Activated T-helper 2 cell treated with anti-CD3 and anti-CD28 coated beads, Interferon-gamma antibody, Interleukin-2, Interleukin-4, amounts not matched to agents 10 μg/mL and 5 μg/mL and 100 μg/mL, durations not matched to agents 14 hours and 24 hours and 36 hours (primary cell): ENCODE measurements at regions not wholly inside any gene's neighbourhood (a gene's known extent, or its start where the extent isn't known, plus 50 kb on each side); places are given as distances from the start of the nearest gene placed in this dataset.

Experiments used
- DNase-seq: peaks from one replicate; pipeline ENCODE4 v3.0.0; 2021; ENCODE audit warnings: low spot score
- H3K27ac Mint-ChIP-seq: one replicate; pipeline ENCODE4 v1.8.0; 2021; ENCODE audit warnings: mixed read lengths
- H3K27me3 Mint-ChIP-seq: one replicate; pipeline ENCODE4 v1.8.0; 2021; ENCODE audit warnings: low read depth, mixed read lengths
- H3K36me3 Mint-ChIP-seq: one replicate; pipeline ENCODE4 v1.8.0; 2021; ENCODE audit warnings: low read depth, mixed read lengths
- H3K4me1 Mint-ChIP-seq: one replicate; pipeline ENCODE4 v1.8.0; 2021; ENCODE audit warnings: low read depth, mixed read lengths
- H3K4me3 Mint-ChIP-seq: one replicate; pipeline ENCODE4 v1.8.0; 2021; ENCODE audit warnings: low read depth, mild to moderate bottlenecking, moderate library complexity, mixed read lengths
- H3K9me3 Mint-ChIP-seq: one replicate; pipeline ENCODE4 v1.8.0; 2021; ENCODE audit warnings: mixed read lengths
- intact Hi-C: fragments of 100-400 bp; cut with micrococcal nuclease; formaldehyde crosslinking; loops from one replicate; pipeline ENCODE4 v1.15.1; 2023

DNA sequence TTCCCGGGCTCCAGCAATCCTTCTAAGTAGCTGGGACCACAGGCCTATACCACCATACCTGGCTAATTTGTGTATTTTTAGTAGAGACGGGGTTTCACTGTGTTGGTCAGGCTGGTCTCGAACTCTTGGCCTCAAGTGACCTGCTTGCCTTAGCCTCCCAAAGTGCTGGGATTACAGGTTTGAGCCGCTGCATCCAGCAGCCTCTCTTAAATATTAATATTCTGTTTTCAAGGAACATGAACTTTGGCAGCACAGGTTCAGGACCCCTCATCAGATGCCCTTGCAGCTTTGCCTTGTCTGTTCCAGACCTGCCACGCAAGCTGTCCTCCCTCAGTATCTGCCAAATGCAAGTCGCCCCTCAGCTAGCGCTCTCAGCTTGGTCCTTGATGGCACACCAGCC lies 166.8 kb downstream of the KCTD15 start:
- Mint-ChIP-seq H3K4me3 (no peak overlapping the region), H3K36me3 (no peaks in the 10 kb centered on the region), H3K4me1 (no peaks in the 10 kb centered on the region), H3K27me3 (peaks cover 2% of the 10 kb centered on the region), H3K9me3 (peaks cover 6% of the 10 kb centered on the region), H3K27ac (no peak overlapping the region)
- intact Hi-C loops, result no loop called here
- DNase-seq, result no peak

DNA sequence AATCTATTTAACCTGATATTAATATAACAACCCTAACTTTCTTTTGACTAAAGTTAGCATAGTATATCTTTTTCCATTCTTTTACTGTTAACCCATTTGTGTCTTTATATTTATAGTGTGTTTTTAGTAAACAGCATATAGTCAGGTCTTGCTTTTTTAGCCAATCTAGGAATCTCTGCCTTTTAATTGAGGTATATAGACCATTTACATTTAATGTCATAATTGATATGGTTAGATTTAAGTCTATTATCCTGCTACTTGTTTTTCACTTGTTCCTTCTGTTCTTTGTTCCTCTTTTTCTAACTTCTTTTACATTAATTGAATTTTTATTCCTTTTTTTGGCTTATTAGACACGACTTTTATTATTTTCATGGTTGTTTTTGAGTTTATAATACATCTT lies 174.4 kb downstream of the KCTD15 start:
- Mint-ChIP-seq H3K9me3 (peaks cover 27% of the 10 kb centered on the region), H3K4me1 (no peaks in the 10 kb centered on the region), H3K27ac (no peak overlapping the region), H3K4me3 (no peak overlapping the region), H3K36me3 (no peaks in the 10 kb centered on the region), H3K27me3 (no peaks in the 10 kb centered on the region)
- no peak for DNase-seq
- intact Hi-C loops, result no loop called here

DNA sequence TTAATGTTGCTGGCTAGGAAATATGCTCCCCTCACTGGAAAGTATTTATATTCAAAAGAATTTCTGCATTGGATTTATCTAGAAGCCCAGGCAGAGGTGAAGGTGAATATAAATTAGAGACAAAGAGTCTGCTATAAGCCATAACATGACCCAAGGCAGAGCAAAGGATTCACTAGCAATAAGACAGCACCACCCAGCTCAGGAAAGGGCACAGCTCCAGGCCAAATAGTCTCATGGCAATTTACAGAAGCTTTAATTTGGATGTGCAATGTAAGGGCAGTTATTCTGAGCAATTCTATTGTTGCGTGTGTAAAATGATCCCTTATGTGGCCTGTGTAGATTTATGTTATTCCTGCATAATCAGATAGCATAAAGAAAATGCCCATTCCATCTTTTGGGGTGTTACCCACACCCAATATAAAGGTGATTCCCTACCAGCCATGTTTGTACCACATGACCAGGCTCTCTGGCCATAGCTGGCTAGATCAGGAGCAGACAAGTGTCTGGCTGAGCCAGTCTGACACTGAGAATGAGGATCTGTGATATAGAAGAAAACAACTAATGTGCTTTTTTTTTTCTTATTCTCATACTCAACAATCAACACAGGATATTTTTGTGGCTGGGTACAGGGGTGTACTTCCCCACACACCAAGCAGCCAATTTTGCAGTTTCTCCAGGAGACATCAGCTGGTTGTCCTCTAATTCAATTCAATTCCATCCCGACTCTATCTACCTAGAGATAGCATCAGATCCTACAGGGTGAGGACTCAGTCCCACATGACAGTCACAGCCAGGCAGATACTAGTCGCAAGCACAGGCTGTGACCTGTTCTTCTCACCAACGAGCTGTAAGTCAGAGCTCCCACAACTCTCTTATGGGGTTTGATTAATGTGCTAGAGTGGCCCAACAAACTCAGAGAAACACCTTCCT lies 181.4 kb downstream of the KCTD15 start:
- Mint-ChIP-seq H3K36me3 (no peaks in the 10 kb centered on the region), H3K27me3 (no peaks in the 10 kb centered on the region), H3K9me3 (no peaks in the 10 kb centered on the region), H3K4me1 (no peaks in the 10 kb centered on the region), H3K4me3 (no peak overlapping the region), H3K27ac (no peak overlapping the region)
- no peak for DNase-seq
- intact Hi-C loops, result no loop called here

DNA sequence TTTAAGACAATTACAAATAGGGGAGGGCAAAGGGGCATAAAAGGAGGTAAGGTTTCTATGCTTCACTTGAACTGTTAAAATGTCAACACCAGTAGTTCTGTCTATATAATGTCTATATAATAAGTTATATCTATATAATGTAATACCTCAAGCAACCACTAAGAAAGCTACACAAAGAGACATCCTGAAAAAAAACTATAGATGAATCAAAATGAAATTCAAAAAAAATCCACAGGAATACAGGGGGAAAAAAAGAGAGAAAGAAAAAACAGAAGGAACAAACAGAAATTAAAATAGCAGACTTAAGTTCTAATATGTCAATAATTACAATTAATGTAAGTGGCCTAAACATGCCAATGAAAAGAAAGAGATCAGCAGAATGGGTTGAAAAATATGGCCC lies 186.0 kb downstream of the KCTD15 start:
- DNase-seq, result no peak
- Mint-ChIP-seq H3K9me3 (peaks cover 4% of the 10 kb centered on the region), H3K36me3 (no peaks in the 10 kb centered on the region), H3K4me1 (no peaks in the 10 kb centered on the region), H3K27me3 (no peaks in the 10 kb centered on the region), H3K4me3 (no peak overlapping the region), H3K27ac (no peak overlapping the region)
- intact Hi-C loops, result no loop called here

DNA sequence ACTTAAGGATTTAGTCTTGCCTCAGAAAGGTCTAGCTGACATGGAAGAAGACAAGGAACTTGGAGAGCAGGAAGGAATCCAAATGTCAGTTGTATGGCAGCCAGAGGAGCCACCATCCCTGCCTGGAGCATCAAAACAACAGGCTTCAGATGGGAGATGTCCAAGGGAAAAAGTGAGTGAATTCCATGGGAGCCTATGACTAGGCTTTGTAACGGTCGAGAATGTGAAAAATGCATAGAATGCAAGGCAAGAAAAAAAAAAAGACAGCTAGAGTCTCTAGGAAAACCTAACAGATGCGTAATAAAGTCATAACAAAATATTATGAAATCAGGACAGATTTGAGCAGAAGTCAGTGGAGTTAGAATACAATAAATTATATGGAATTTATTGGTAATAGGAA lies 183.7 kb upstream of the LSM14A start:
- no peaks in the 10 kb centered on the region for H3K4me1 Mint-ChIP-seq
- no peaks in the 10 kb centered on the region for H3K36me3 Mint-ChIP-seq
- H3K4me3 Mint-ChIP-seq, result no peak overlapping the region
- H3K9me3 Mint-ChIP-seq, result peaks cover 21% of the 10 kb centered on the region
- intact Hi-C loops, result no loop called here
- DNase-seq, result no peak
- H3K27me3 Mint-ChIP-seq, result no peaks in the 10 kb centered on the region
- H3K27ac Mint-ChIP-seq, result no peak overlapping the region

DNA sequence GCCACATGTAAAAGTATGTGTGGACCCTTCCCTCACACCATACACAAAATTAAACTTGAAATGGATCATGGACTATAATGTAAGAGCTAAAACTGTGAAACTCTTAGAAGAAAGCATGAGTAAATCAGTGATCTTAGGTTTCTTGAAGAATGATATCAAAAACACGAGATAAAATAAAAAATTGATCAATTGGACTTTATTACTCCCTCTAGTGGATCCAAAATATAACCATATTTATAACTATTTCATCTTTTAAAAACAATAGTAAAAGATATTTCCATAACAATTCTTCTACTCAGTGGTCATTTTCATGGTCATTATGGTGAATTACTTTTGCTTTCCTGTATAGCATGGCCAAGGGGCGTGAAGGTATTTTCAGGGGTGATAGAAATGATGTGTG lies 174.6 kb upstream of the LSM14A start:
- intact Hi-C loops, result loop anchor here (2.0 kb wide), 1 partner anchor 219 kb away; no protein-coding TSS in a partner anchor
- Mint-ChIP-seq H3K4me1 (no peaks in the 10 kb centered on the region), H3K36me3 (no peaks in the 10 kb centered on the region), H3K27me3 (peaks cover 2% of the 10 kb centered on the region), H3K27ac (no peak overlapping the region), H3K4me3 (no peak overlapping the region), H3K9me3 (peaks cover 2% of the 10 kb centered on the region)
- DNase-seq, result no peak

DNA sequence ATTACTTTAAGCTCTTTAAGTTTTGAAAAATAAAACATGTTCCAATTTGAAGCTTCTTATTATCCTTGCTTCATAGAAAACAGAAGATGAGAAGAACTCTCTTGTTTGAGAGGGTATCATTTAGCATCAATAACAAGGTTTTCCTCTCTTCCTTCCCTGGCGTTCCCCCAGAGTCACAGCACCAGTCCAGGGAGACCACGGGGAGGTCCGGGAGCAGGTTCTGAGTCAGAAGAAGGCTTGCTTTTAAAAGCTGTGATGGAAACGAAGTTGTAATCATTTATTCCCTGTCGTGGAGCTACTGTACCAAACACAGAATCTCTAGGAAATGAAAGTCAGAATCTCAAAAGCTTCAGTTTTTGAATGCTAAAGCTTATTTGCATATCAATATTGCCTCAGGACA lies 174.0 kb upstream of the LSM14A start:
- intact Hi-C loops, result loop anchor here (2.0 kb wide), 1 partner anchor 220 kb away; no protein-coding TSS in a partner anchor
- Mint-ChIP-seq H3K4me1 (no peaks in the 10 kb centered on the region), H3K4me3 (no peak overlapping the region), H3K36me3 (no peaks in the 10 kb centered on the region), H3K27me3 (peaks cover 2% of the 10 kb centered on the region), H3K9me3 (no peaks in the 10 kb centered on the region), H3K27ac (no peak overlapping the region)
- DNase-seq, result no peak

DNA sequence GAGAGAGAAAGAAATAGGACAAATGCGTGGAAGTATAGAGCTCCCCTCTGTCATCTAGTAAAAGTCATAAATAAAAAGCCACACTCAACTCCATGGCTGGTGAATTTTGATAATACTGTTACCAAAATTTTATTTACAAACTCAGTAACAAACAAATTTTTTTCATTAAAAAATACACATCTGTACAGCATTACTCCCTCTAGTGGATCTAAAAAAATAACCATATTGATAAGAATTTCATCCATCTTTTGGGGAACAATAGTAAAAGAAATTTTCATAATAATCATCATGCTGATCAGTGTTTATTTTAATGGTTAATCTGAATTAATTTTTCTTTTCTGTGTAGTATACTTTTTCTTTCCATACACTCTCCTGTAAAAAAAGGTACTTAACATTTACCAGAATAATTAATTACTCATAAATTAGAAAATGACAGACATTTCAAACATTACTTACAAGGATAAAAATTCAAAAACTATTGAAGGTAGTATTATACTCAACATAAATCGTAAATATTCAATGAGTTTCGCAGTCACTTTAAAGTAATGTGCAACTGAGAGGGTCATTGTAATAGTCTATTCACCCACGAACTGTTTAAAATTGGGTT lies 173.5 kb upstream of the LSM14A start:
- Mint-ChIP-seq H3K9me3 (no peaks in the 10 kb centered on the region), H3K4me3 (no peak overlapping the region), H3K36me3 (no peaks in the 10 kb centered on the region), H3K27ac (no peak overlapping the region), H3K27me3 (peaks cover 2% of the 10 kb centered on the region), H3K4me1 (no peaks in the 10 kb centered on the region)
- no peak for DNase-seq
- intact Hi-C loops, result loop anchor here (2.0 kb wide), 1 partner anchor 220 kb away; no protein-coding TSS in a partner anchor

DNA sequence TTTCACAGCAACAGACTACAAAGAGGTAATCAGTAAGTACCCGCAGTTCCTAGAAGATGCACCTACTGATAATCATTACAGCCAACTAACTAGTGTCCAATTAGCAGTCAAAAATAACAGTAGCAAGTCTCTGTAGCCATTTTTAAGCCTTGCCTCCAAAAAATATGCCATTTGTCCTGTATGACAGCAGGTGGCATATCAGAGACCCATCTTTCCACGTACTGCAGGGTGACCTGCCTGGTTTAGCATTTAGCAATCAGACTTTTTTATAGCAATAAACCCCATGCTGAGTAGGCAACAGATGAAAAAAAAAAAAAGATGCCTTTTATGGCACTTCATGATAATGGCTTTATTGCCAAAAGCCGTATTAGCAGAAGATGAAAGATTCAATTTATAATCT lies 155.3 kb upstream of the LSM14A start:
- Mint-ChIP-seq H3K36me3 (no peaks in the 10 kb centered on the region), H3K4me3 (no peak overlapping the region), H3K9me3 (no peaks in the 10 kb centered on the region), H3K4me1 (no peaks in the 10 kb centered on the region), H3K27ac (no peak overlapping the region), H3K27me3 (no peaks in the 10 kb centered on the region)
- DNase-seq, result no peak
- intact Hi-C loops, result no loop called here

DNA sequence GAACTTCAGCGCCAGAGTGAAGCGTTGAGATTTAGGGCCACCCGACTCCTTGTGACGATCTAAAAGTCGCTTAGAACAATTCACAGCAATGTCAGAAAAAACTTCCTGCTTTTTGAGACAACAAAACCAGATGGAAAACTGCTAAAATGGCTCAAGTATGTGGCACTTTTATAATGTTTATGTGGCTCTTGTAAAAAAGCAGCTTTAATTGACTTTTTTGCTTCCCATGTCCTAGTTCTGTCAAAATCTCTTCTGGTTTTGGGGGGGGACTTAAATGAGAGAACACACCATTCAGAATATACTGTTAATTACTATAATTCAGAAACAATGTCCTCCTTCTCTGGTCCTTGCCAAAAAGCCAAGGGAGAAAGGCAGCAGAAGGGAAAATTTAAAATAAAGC lies 154.7 kb upstream of the LSM14A start:
- H3K27ac Mint-ChIP-seq, result no peak overlapping the region
- intact Hi-C loops, result no loop called here
- peaks cover 3% of the 10 kb centered on the region for H3K9me3 Mint-ChIP-seq
- no peak overlapping the region for H3K4me3 Mint-ChIP-seq
- no peak for DNase-seq
- no peaks in the 10 kb centered on the region for H3K36me3 Mint-ChIP-seq
- no peaks in the 10 kb centered on the region for H3K4me1 Mint-ChIP-seq
- no peaks in the 10 kb centered on the region for H3K27me3 Mint-ChIP-seq

DNA sequence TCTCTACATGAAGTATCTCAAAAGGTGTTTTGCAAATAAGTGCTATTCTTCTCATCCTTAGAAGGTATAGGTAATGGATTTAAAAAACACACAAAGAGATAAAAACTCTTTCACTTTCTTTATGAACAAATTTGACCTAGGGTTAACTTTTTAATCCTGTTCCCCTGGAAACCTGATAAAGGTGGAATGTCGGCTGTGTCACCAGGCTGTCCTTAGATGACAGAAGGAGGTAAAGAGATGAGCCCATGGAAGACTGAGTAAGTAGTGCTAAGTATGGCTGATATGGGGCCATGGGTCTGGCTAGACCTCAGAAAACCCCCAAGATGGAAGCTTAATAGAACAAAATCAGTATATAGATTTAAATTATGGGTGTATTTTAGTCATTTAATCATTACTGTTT lies 153.8 kb upstream of the LSM14A start:
- Mint-ChIP-seq H3K9me3 (peaks cover 12% of the 10 kb centered on the region), H3K27ac (no peak overlapping the region), H3K4me3 (no peak overlapping the region), H3K27me3 (no peaks in the 10 kb centered on the region), H3K36me3 (no peaks in the 10 kb centered on the region), H3K4me1 (no peaks in the 10 kb centered on the region)
- no peak for DNase-seq
- intact Hi-C loops, result no loop called here

DNA sequence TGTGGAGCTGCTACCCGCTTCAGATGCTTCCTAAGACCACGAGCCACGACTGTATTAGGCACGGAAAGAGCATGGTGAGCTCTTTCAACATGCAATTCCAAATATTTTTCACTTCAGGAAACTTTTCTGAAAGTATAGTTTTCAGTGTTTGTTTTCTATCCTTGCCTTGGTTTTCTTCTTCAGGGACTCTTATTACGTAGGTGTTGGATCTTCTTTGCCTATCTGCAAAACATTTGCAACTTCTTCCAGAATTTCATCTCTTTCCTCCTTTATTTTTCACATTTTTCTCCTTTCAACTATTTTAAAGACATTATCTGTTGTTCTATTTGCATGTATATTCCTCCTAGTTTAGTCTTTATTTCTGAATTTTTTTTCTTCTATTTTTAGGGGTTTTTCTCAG lies 148.9 kb upstream of the LSM14A start:
- Mint-ChIP-seq H3K9me3 (peaks cover 20% of the 10 kb centered on the region), H3K27ac (no peak overlapping the region), H3K27me3 (no peaks in the 10 kb centered on the region), H3K36me3 (no peaks in the 10 kb centered on the region), H3K4me3 (no peak overlapping the region), H3K4me1 (no peaks in the 10 kb centered on the region)
- DNase-seq, result no peak
- intact Hi-C loops, result no loop called here

DNA sequence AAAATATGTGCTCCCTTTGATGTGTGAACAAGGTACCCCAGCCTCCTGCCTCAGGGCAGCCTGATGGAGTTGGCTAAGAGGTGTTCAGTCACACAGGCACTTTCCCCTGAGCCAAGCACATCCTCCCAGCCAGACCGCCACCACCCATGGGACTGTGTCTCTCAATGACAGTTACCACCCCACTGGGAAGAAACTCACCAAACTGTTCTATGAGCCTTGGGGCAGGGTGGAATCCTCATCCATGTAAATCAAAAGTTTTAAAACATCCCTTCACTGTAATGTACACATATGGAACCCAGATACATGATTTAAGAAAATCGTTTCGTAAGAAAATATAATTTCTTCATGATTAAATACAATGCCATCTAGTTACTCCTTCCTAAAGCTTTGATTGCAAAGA lies 138.4 kb upstream of the LSM14A start:
- Mint-ChIP-seq H3K27me3 (no peaks in the 10 kb centered on the region), H3K4me1 (no peaks in the 10 kb centered on the region), H3K36me3 (no peaks in the 10 kb centered on the region), H3K27ac (no peak overlapping the region), H3K9me3 (no peaks in the 10 kb centered on the region), H3K4me3 (no peak overlapping the region)
- DNase-seq, result no peak
- intact Hi-C loops, result no loop called here
